SK-N-SH (cell line): ENCODE measurements at regions not wholly inside any gene's neighbourhood (a gene's known extent, or its start where the extent isn't known, plus 50 kb on each side); places are given as distances from the start of the nearest gene placed in this dataset.

Source experiments
- FOXJ3 ChIP-seq: sonication (generic); formaldehyde crosslinking; IDR thresholded peaks from 2 replicates; pipeline ENCODE4 v1.5.1; 2020; ENCODE audit warnings: mild to moderate bottlenecking, missing genetic modification reagents
- GATA2 ChIP-seq: sonication (generic); formaldehyde crosslinking; IDR thresholded peaks from 2 replicates; pipeline ENCODE4 v1.5.0; 2020; ENCODE audit warnings: mild to moderate bottlenecking, missing genetic modification reagents
- MAX ChIP-seq: IDR thresholded peaks from 2 replicates; pipeline ENCODE4 v1.4.0; 2012; ENCODE audit warnings: low read depth
- NFIC ChIP-seq: IDR thresholded peaks from 2 replicates; pipeline ENCODE4 v1.4.0; 2012; ENCODE audit warnings: borderline replicate concordance
- SIN3A ChIP-seq: IDR thresholded peaks from 2 replicates; pipeline ENCODE4 v1.6.1; 2012; ENCODE audit warnings: low read depth, mild to moderate bottlenecking, low read length, moderate library complexity, borderline replicate concordance
- SMC3 ChIP-seq: IDR thresholded peaks from 2 replicates; pipeline ENCODE4 v1.6.1; 2012; ENCODE audit warnings: low read depth, low read length, improper control_type of control experiment
- TAF1 ChIP-seq: IDR thresholded peaks from 2 replicates; pipeline ENCODE4 v1.6.1; 2012; ENCODE audit warnings: low read depth, mild to moderate bottlenecking, low read length, moderate library complexity, borderline replicate concordance
- YY1 ChIP-seq: IDR thresholded peaks from 2 replicates; pipeline ENCODE4 v1.4.0; 2012; ENCODE audit warnings: low read depth, mild to moderate bottlenecking
- ZBTB33 ChIP-seq: IDR thresholded peaks from 2 replicates; pipeline ENCODE4 v1.4.0; 2012; ENCODE audit warnings: low read depth, borderline replicate concordance
- TF ChIP-seq, protein P1 (sequence below): fragments of 200-600 bp; sonication (generic); IDR thresholded peaks from 2 replicates; pipeline ENCODE4 v1.6.1; 2017; ENCODE audit warnings: antibody characterized with exemption, mild to moderate bottlenecking, moderate library complexity
- TF ChIP-seq, protein P2 (sequence below): IDR thresholded peaks from 2 replicates; pipeline ENCODE4; 2012

DNA sequence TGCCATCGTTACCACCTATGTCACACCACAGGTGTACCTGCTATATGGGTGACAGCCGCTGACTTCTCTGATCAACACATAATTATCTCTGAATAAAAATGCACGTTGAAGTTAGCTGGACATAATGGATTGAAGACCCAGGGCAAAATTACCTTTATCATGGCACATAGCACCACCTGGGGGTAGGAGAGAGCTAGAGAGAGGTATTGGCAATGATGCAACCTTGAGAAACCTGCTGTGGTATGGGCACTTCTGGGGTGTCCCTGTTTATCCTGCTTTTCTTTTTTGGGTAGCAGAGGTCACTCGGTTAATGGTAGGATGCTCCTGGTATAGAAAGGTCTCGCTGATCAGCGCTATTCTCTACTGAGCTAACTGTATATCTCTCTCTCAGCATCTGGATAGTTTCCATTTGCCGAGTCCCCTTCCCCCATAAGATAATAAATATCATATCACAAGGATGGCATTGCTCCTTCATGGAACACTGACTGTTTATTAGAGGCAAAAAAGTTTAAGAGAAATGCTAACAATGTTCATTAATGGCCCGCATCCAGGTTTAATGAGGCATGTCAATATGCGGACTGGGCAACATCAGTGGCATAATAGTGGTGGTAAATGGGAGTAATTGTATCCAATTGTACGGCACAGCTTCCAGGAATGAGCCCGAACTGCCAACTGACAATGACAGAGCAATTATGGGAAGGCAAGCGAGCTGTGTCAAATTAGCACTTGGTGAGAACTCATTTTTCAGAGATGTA is 323.1 kb downstream of the TFEC start:
- TF ChIP-seq, protein P1, sequence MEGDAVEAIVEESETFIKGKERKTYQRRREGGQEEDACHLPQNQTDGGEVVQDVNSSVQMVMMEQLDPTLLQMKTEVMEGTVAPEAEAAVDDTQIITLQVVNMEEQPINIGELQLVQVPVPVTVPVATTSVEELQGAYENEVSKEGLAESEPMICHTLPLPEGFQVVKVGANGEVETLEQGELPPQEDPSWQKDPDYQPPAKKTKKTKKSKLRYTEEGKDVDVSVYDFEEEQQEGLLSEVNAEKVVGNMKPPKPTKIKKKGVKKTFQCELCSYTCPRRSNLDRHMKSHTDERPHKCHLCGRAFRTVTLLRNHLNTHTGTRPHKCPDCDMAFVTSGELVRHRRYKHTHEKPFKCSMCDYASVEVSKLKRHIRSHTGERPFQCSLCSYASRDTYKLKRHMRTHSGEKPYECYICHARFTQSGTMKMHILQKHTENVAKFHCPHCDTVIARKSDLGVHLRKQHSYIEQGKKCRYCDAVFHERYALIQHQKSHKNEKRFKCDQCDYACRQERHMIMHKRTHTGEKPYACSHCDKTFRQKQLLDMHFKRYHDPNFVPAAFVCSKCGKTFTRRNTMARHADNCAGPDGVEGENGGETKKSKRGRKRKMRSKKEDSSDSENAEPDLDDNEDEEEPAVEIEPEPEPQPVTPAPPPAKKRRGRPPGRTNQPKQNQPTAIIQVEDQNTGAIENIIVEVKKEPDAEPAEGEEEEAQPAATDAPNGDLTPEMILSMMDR: peak; percentile 36
- no peak for TF ChIP-seq TAF1
- TF ChIP-seq MAX: no peak
- TF ChIP-seq GATA2 (CRISPR knock-in tag): no peak
- no peak for TF ChIP-seq YY1
- no peak for TF ChIP-seq SIN3A
- TF ChIP-seq, protein P2, sequence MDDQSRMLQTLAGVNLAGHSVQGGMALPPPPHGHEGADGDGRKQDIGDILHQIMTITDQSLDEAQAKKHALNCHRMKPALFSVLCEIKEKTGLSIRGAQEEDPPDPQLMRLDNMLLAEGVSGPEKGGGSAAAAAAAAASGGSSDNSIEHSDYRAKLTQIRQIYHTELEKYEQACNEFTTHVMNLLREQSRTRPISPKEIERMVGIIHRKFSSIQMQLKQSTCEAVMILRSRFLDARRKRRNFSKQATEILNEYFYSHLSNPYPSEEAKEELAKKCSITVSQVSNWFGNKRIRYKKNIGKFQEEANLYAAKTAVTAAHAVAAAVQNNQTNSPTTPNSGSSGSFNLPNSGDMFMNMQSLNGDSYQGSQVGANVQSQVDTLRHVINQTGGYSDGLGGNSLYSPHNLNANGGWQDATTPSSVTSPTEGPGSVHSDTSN: no peak
- no peak for TF ChIP-seq NFIC
- TF ChIP-seq SMC3: no peak
- TF ChIP-seq FOXJ3: no peak
- no peak for TF ChIP-seq ZBTB33
